T-helper 1 cell treated with Interleukin-12 subunit alpha and Interleukin-12 subunit beta and Interleukin-4 antibody, amounts not matched to agents 30 μg/mL and 1 μg/mL, for 36 hours (primary cell): ENCODE measurements at regions not wholly inside any gene's neighbourhood (a gene's known extent, or its start where the extent isn't known, plus 50 kb on each side); places are given as distances from the start of the nearest gene placed in this dataset.
"Not testable (repeated sequence)": the region's sequence is repeated elsewhere in the genome, so short reads cannot be mapped to it uniquely, and the experiment has no call there.

Experiments
- H3K27ac Mint-ChIP-seq: one replicate; pipeline ENCODE4 v1.8.0; 2021; ENCODE audit warnings: mild to moderate bottlenecking, mixed read lengths
- H3K27me3 Mint-ChIP-seq: one replicate; pipeline ENCODE4 v1.8.0; 2021; ENCODE audit warnings: low read depth, mixed read lengths
- H3K36me3 Mint-ChIP-seq: one replicate; pipeline ENCODE4 v1.8.0; 2021; ENCODE audit warnings: low read depth, mixed read lengths
- H3K4me1 Mint-ChIP-seq: one replicate; pipeline ENCODE4 v1.8.0; 2021; ENCODE audit warnings: low read depth, mixed read lengths
- H3K4me3 Mint-ChIP-seq: one replicate; pipeline ENCODE4 v1.8.0; 2021; ENCODE audit warnings: mild to moderate bottlenecking, moderate library complexity, mixed read lengths
- H3K9me3 Mint-ChIP-seq: one replicate; pipeline ENCODE4 v1.8.0; 2021; ENCODE audit warnings: mixed read lengths

- H3K27ac Mint-ChIP-seq: no peak overlapping the region
- H3K9me3 Mint-ChIP-seq: no peaks in the 10 kb centered on the region
- no peak overlapping the region for H3K4me3 Mint-ChIP-seq
- H3K4me1 Mint-ChIP-seq: no peaks in the 10 kb centered on the region
- H3K27me3 Mint-ChIP-seq: no peaks in the 10 kb centered on the region
- no peaks in the 10 kb centered on the region for H3K36me3 Mint-ChIP-seq
These were observed 507.9 kb upstream of the SYT4 start for GRCh38 chr18:43785158-43785557.

- H3K4me1 Mint-ChIP-seq: no peaks in the 10 kb centered on the region
- H3K36me3 Mint-ChIP-seq: no peaks in the 10 kb centered on the region
- H3K27me3 Mint-ChIP-seq: no peaks in the 10 kb centered on the region
These were observed 509.6 kb upstream of the SYT4 start for GRCh38 chr18:43786893-43787292.

GRCh38 chr18:43787721-43788120 lies 510.4 kb upstream of the SYT4 start:
- H3K9me3 Mint-ChIP-seq, H3K36me3 Mint-ChIP-seq, H3K27ac Mint-ChIP-seq, H3K4me3 Mint-ChIP-seq, H3K27me3 Mint-ChIP-seq, H3K4me1 Mint-ChIP-seq: not testable (repeated sequence)

More at GRCh38 chr18:43786893-43787292, 509.6 kb upstream of the SYT4 start:
- Mint-ChIP-seq H3K4me3 (no peak overlapping the region), H3K27ac (no peak overlapping the region), H3K9me3 (no peaks in the 10 kb centered on the region)

GRCh38 chr18:43789234-43790000 lies 512.1 kb upstream of the SYT4 start:
- no peaks in the 10 kb centered on the region for H3K9me3 Mint-ChIP-seq
- H3K4me3 Mint-ChIP-seq: no peak overlapping the region
- H3K4me1 Mint-ChIP-seq: no peaks in the 10 kb centered on the region
- no peaks in the 10 kb centered on the region for H3K36me3 Mint-ChIP-seq
- no peaks in the 10 kb centered on the region for H3K27me3 Mint-ChIP-seq
- no peak overlapping the region for H3K27ac Mint-ChIP-seq

- Mint-ChIP-seq H3K27ac (no peak overlapping the region), H3K4me3 (no peak overlapping the region), H3K27me3 (no peaks in the 10 kb centered on the region), H3K9me3 (no peaks in the 10 kb centered on the region), H3K36me3 (no peaks in the 10 kb centered on the region), H3K4me1 (no peaks in the 10 kb centered on the region)
These were observed 516.6 kb upstream of the SYT4 start for GRCh38 chr18:43793910-43794309.

GRCh38 chr18:43794363-43794762 lies 517.1 kb upstream of the SYT4 start:
- H3K27ac Mint-ChIP-seq: no peak overlapping the region
- H3K36me3 Mint-ChIP-seq: no peaks in the 10 kb centered on the region
- H3K9me3 Mint-ChIP-seq: no peaks in the 10 kb centered on the region
- H3K4me3 Mint-ChIP-seq: no peak overlapping the region
- H3K27me3 Mint-ChIP-seq: no peaks in the 10 kb centered on the region
- H3K4me1 Mint-ChIP-seq: no peaks in the 10 kb centered on the region

GRCh38 chr18:43797347-43797746 lies 520.1 kb upstream of the SYT4 start:
- H3K4me1 Mint-ChIP-seq: no peaks in the 10 kb centered on the region
- H3K27me3 Mint-ChIP-seq: no peaks in the 10 kb centered on the region
- H3K4me3 Mint-ChIP-seq: no peak overlapping the region
- peaks cover 3% of the 10 kb centered on the region for H3K9me3 Mint-ChIP-seq
- no peak overlapping the region for H3K27ac Mint-ChIP-seq
- no peaks in the 10 kb centered on the region for H3K36me3 Mint-ChIP-seq

GRCh38 chr18:43800584-43800983 lies 523.3 kb upstream of the SYT4 start:
- peaks cover 11% of the 10 kb centered on the region for H3K9me3 Mint-ChIP-seq
- H3K27me3 Mint-ChIP-seq: no peaks in the 10 kb centered on the region
- no peaks in the 10 kb centered on the region for H3K4me1 Mint-ChIP-seq
- no peaks in the 10 kb centered on the region for H3K36me3 Mint-ChIP-seq
- no peak overlapping the region for H3K27ac Mint-ChIP-seq
- no peak overlapping the region for H3K4me3 Mint-ChIP-seq

- Mint-ChIP-seq H3K36me3 (no peaks in the 10 kb centered on the region), H3K9me3 (peaks cover 15% of the 10 kb centered on the region), H3K27me3 (no peaks in the 10 kb centered on the region), H3K27ac (no peak overlapping the region), H3K4me1 (no peaks in the 10 kb centered on the region), H3K4me3 (no peak overlapping the region)
These were observed 528.4 kb upstream of the SYT4 start for GRCh38 chr18:43805646-43806194.

- Mint-ChIP-seq H3K36me3 (no peaks in the 10 kb centered on the region), H3K27me3 (no peaks in the 10 kb centered on the region), H3K9me3 (peaks cover 6% of the 10 kb centered on the region), H3K4me1 (no peaks in the 10 kb centered on the region), H3K4me3 (no peak overlapping the region), H3K27ac (no peak overlapping the region)
These were observed 535.3 kb upstream of the SYT4 start for GRCh38 chr18:43812627-43813026.

GRCh38 chr18:43819397-43819796 lies 542.1 kb upstream of the SYT4 start:
- Mint-ChIP-seq H3K4me3 (no peak overlapping the region), H3K36me3 (no peaks in the 10 kb centered on the region), H3K27me3 (no peaks in the 10 kb centered on the region), H3K27ac (no peak overlapping the region), H3K4me1 (no peaks in the 10 kb centered on the region), H3K9me3 (peaks cover 12% of the 10 kb centered on the region)

GRCh38 chr18:43819873-43820272 lies 542.6 kb upstream of the SYT4 start:
- H3K9me3 Mint-ChIP-seq: peaks cover 13% of the 10 kb centered on the region
- no peak overlapping the region for H3K27ac Mint-ChIP-seq

GRCh38 chr18:43825768-43826167 lies 548.5 kb upstream of the SYT4 start:
- Mint-ChIP-seq H3K27ac (no peak overlapping the region), H3K9me3 (peaks cover 4% of the 10 kb centered on the region), H3K4me1 (no peaks in the 10 kb centered on the region)

More at GRCh38 chr18:43819873-43820272, 542.6 kb upstream of the SYT4 start:
- no peaks in the 10 kb centered on the region for H3K27me3 Mint-ChIP-seq
- H3K36me3 Mint-ChIP-seq: no peaks in the 10 kb centered on the region
- no peak overlapping the region for H3K4me3 Mint-ChIP-seq
- H3K4me1 Mint-ChIP-seq: no peaks in the 10 kb centered on the region

GRCh38 chr18:43826215-43826614 lies 548.9 kb upstream of the SYT4 start:
- no peaks in the 10 kb centered on the region for H3K4me1 Mint-ChIP-seq
- no peaks in the 10 kb centered on the region for H3K27me3 Mint-ChIP-seq
- H3K9me3 Mint-ChIP-seq: peaks cover 4% of the 10 kb centered on the region
- no peak overlapping the region for H3K27ac Mint-ChIP-seq
- no peaks in the 10 kb centered on the region for H3K36me3 Mint-ChIP-seq
- no peak overlapping the region for H3K4me3 Mint-ChIP-seq

More at GRCh38 chr18:43825768-43826167, 548.5 kb upstream of the SYT4 start:
- Mint-ChIP-seq H3K36me3 (no peaks in the 10 kb centered on the region), H3K4me3 (no peak overlapping the region), H3K27me3 (no peaks in the 10 kb centered on the region)

- Mint-ChIP-seq H3K9me3 (peaks cover 8% of the 10 kb centered on the region), H3K4me3 (no peak overlapping the region), H3K36me3 (no peaks in the 10 kb centered on the region), H3K27ac (no peak overlapping the region), H3K27me3 (no peaks in the 10 kb centered on the region), H3K4me1 (no peaks in the 10 kb centered on the region)
These were observed 550.0 kb upstream of the SYT4 start for GRCh38 chr18:43827311-43827710.
